DND-41 (cell line): ENCODE measurements at regions not wholly inside any gene's neighbourhood (a gene's known extent, or its start where the extent isn't known, plus 50 kb on each side); places are given as distances from the start of the nearest gene placed in this dataset.

Source experiments
- EZH2 ChIP-seq: IDR thresholded peaks from 3 replicates; pipeline ENCODE4 v1.6.1; 2012; ENCODE audit warnings: borderline replicate concordance, low read depth, mild to moderate bottlenecking, moderate library complexity, low read length, inconsistent platforms; ENCODE audit not compliant: severe bottlenecking
- TF ChIP-seq, protein P1 (sequence below): IDR thresholded peaks from 2 replicates; pipeline ENCODE4 v1.5.1; 2012; ENCODE audit warnings: borderline replicate concordance, low read length, moderate library complexity, mild to moderate bottlenecking; ENCODE audit not compliant: poor library complexity, severe bottlenecking; ENCODE audit errors: extremely low read depth

DNA sequence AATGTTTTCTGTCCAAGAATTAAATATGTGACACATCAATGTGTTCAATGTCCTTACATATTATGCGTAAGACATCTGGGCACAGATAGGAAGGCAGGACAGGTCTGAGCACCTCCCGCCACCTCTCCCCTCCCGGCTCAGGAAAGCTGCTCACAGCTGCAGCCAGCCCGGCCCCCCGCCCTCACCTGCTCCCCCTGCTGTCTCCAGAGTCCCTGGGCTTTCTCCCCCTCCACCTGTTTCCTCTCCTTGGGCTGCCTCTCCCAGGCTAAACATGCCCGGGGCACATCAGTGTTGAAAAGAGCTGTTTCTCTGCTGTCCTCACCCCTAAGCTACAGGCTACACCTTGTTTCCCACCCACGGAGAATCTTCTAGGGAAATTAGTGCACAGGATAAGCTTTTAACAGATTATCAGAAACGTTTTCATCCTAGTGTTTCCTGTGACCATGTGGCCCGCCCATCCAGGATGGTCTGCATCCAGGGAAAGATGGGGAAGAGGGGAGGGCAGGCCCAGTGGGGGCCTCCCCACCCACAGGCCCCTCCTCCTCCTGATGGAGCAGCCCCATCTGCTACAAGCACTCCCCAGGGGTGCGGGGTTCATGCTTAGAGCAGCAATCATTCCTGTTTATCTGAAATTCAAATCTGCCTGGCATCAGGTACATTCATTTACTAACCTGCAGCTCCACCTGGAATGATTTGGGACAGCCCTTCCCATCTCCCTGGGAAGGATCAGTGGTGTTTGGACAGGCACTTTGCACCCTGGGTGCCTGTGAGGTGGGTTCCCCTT lies 273.8 kb upstream of the SFSWAP start:
- no peak for TF ChIP-seq EZH2
- TF ChIP-seq, protein P1, sequence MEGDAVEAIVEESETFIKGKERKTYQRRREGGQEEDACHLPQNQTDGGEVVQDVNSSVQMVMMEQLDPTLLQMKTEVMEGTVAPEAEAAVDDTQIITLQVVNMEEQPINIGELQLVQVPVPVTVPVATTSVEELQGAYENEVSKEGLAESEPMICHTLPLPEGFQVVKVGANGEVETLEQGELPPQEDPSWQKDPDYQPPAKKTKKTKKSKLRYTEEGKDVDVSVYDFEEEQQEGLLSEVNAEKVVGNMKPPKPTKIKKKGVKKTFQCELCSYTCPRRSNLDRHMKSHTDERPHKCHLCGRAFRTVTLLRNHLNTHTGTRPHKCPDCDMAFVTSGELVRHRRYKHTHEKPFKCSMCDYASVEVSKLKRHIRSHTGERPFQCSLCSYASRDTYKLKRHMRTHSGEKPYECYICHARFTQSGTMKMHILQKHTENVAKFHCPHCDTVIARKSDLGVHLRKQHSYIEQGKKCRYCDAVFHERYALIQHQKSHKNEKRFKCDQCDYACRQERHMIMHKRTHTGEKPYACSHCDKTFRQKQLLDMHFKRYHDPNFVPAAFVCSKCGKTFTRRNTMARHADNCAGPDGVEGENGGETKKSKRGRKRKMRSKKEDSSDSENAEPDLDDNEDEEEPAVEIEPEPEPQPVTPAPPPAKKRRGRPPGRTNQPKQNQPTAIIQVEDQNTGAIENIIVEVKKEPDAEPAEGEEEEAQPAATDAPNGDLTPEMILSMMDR, result no peak
